A549 (cell line): ENCODE measurements at regions not wholly inside any gene's neighbourhood (a gene's known extent, or its start where the extent isn't known, plus 50 kb on each side); places are given as distances from the start of the nearest gene placed in this dataset.

Experiments
- CBX8 ChIP-seq: fragments of 200-600 bp; sonication (generic); IDR thresholded peaks from 2 replicates; pipeline ENCODE4 v1.6.1; 2016
- CTCF ChIP-seq: fragments of >200 bp; sonication (Bioruptor Twin); formaldehyde crosslinking; IDR thresholded peaks from 3 replicates; pipeline ENCODE4 v1.5.1; 2016
- FOSL2 ChIP-seq, 2 experiments: fragments of 450-650 bp in 1 of 2; fragments of >200 bp in 1 of 2; sonication (Bioruptor Twin) in 1 of 2; formaldehyde crosslinking; IDR thresholded peaks; 2 replicates each; pipeline versions ENCODE4 v1.5.0 to v1.6.1; 2016 to 2020; ENCODE audit warnings: mild to moderate bottlenecking in 1 of 2, moderate library complexity in 1 of 2
- HEYL ChIP-seq: fragments of 250-450 bp; sonication (Bioruptor Pico); IDR thresholded peaks from 2 replicates; pipeline ENCODE4 v1.8.0; 2021; ENCODE audit warnings: mild to moderate bottlenecking, moderate library complexity
- REST ChIP-seq: fragments of 200-600 bp; sonication (generic); IDR thresholded peaks from 2 replicates; pipeline ENCODE4 v1.6.1; 2016; ENCODE audit warnings: antibody characterized with exemption, mild to moderate bottlenecking, moderate library complexity

GRCh38 chr16:73480381-73480780, 432.5 kb upstream of the ZFHX3 start:
- no peak for TF ChIP-seq CTCF
- TF ChIP-seq CBX8: no peak
- TF ChIP-seq REST: no peak
- TF ChIP-seq HEYL (CRISPR knock-in tag): no peak
- TF ChIP-seq FOSL2 (IDR thresholded peaks at IDR 0.05): no peak
- no peak for TF ChIP-seq FOSL2 (CRISPR knock-in tag; IDR thresholded peaks at IDR 0.05)
